AG04450 (cell line): ENCODE measurements at regions not wholly inside any gene's neighbourhood (a gene's known extent, or its start where the extent isn't known, plus 50 kb on each side); places are given as distances from the start of the nearest gene placed in this dataset.

Experiments
- CTCF ChIA-PET: fragments of 300-600, 350-600 bp; formaldehyde crosslinking; extraction: SDS; loops from one replicate; lab custom pipeline; 2022; ENCODE audit warnings: antibody characterized with exemption, inconsistent platforms; lab: Charles Lee
- POLR2A ChIA-PET: fragments of 350-600 bp; formaldehyde crosslinking; extraction: SDS; loops from one replicate; lab custom pipeline; 2021; ENCODE audit warnings: antibody characterized with exemption, inconsistent platforms; lab: Yijun Ruan, JAX
- DNase-seq: peaks from one replicate; pipeline ENCODE4 v3.0.0-alpha.2; 2011; ENCODE audit warnings: low read depth, low spot score
- H3K27ac ChIP-seq: one replicate; pipeline ENCODE4 v1.5.1; 2012; ENCODE audit warnings: low read depth, low read length, control low read depth
- H3K27me3 ChIP-seq: one replicate; pipeline ENCODE4 v1.6.0; 2012; ENCODE audit warnings: low read length; ENCODE audit not compliant: control insufficient read depth, insufficient read depth
- H3K4me3 ChIP-seq: 2 replicates; pipeline ENCODE4 v1.5.1; 2011; ENCODE audit warnings: mild to moderate bottlenecking, low read depth, low read length, control low read depth
- H3K9me3 ChIP-seq: 2 replicates; pipeline ENCODE4 v1.5.1; 2012; ENCODE audit warnings: low read length; ENCODE audit not compliant: control insufficient read depth, insufficient read depth
- CTCF ChIP-seq: IDR thresholded peaks from 2 replicates; pipeline ENCODE4 v1.5.1; 2011; ENCODE audit warnings: low read depth, low read length, control low read depth, inconsistent platforms

DNA sequence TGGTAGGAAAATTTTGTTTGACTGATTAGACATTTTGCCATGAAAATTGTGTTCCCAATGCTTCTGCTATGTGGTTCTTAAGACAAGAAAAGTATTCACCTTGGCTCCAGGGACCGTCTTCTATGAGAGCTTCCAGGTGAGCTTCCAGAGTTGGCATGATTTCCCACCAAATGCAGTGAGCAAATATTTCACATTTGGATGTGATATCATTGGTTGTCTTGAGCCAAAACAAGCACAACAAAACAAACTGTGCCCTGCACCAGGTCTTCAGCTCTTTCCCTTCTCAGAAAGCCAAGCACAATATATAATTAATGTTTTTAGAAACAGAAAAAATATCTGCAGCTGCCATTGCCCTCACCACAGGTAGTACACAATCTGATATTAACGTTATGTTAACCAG, 1009.0 kb downstream of the PLA2G4A start:
- CTCF ChIA-PET, result no interaction called here
- DNase-seq, result no peak
- POLR2A ChIA-PET, result no interaction called here
- TF ChIP-seq CTCF, result no peak
- H3K27me3 ChIP-seq, result no peaks in the 10 kb centered on the region
- H3K27ac ChIP-seq, result no peak overlapping the region
- no peak overlapping the region for H3K4me3 ChIP-seq
- peaks cover 1% of the 10 kb centered on the region; the same call in 1 of the 2 replicates for H3K9me3 ChIP-seq

GRCh38 chr1:187838335-187839293, 1009.9 kb downstream of the PLA2G4A start:
- Histone ChIP-seq H3K27ac (no peak overlapping the region), H3K4me3 (no peak overlapping the region), H3K27me3 (no peaks in the 10 kb centered on the region), H3K9me3 (peaks cover 3% of the 10 kb centered on the region; the same call in 1 of the 2 replicates)
- ChIA-PET CTCF (no interaction called here), POLR2A (no interaction called here)
- no peak for DNase-seq
- no peak for TF ChIP-seq CTCF

- Histone ChIP-seq H3K4me3 (no peak overlapping the region), H3K9me3 (peaks cover 3% of the 10 kb centered on the region; the same call in 1 of the 2 replicates), H3K27ac (no peak overlapping the region), H3K27me3 (no peaks in the 10 kb centered on the region)
- DNase-seq, result no peak
- ChIA-PET CTCF (no interaction called here), POLR2A (no interaction called here)
- no peak for TF ChIP-seq CTCF
Observed at GRCh38 chr1:187839873-187840272, 1011.1 kb downstream of the PLA2G4A start.

DNA sequence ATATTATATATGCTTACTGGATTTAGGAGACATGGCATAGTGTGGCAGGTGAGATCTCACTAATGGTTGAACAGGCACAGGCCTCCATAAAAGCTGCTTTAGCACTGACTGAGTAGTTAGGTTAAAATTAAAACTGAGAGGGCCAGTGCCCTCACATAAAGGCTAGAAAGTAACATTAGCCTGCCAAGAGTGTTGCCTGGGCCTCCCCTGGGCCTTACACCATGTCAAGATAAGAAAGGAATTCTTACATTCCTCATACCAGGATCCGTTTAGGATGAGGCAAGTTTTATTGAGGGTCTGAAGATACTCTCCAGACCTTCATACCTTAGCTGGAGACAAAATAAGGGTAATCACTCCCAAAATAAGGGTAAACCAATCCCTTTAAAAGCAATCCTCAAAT, 1011.8 kb downstream of the PLA2G4A start:
- Histone ChIP-seq H3K27ac (no peak overlapping the region), H3K4me3 (no peak overlapping the region), H3K9me3 (peaks cover 3% of the 10 kb centered on the region; the same call in 1 of the 2 replicates), H3K27me3 (no peaks in the 10 kb centered on the region)
- POLR2A ChIA-PET, result no interaction called here
- no peak for DNase-seq
- CTCF ChIA-PET, result no interaction called here
- TF ChIP-seq CTCF, result no peak
